ENCODE measurements at regions not wholly inside any gene's neighbourhood (a gene's known extent, or its start where the extent isn't known, plus 50 kb on each side); places are given as distances from the start of the nearest gene placed in this dataset.

DNA sequence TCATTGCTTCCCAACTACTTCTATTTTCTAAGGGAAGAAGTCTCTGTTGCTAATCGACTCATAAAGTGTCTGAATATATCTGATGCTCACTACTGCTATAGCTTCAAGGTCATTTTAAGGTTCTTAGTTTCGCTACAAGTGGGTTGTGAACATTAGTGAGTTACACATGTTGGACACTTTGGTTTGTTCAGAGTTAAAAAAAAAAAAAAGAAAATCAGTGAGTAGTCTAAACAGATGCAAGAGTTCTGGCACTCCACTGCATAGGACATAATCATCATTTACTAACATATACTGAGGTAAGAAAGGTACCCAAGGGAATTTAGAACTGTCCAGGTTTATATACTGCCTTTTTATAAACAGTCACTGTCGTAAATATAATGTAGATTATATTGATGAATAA lies 108.8 kb downstream of the KLF12 start:
- H3K27me3 ChIP-seq (ENCODE audit: insufficient read depth, low read length), result no peaks in the 10 kb centered on the region
- no peak overlapping the region for H3K4me3 ChIP-seq (replicated peaks in 1 of 2; ENCODE audit: low read depth in 1 of 2, low read length in 2 of 2)
- H3K4me1 ChIP-seq (ENCODE audit: control insufficient read depth in 1 of 2, insufficient read depth in 2 of 2, low read length in 2 of 2), result no peaks in the 10 kb centered on the region
- H3K4me2 ChIP-seq (ENCODE audit: low read length), result no peak overlapping the region
- POLR2A ChIA-PET, result no interaction called here
- H3K9me3 ChIP-seq (ENCODE audit: control insufficient read depth in 1 of 2, insufficient read depth in 1 of 2, low read depth in 1 of 2, low read length in 2 of 2), result no peaks in the 10 kb centered on the region
- CTCF ChIA-PET, result interaction anchor here (1.0 kb wide), 1 partner anchor 17 kb away, joined by 3 read pairs; no protein-coding TSS in a partner anchor
- DNase-seq (ENCODE audit: low read depth, low spot score) (no peak), ATAC-seq (no peak)
- no peak overlapping the region for H3K9ac ChIP-seq (ENCODE audit: low read length)
- H3K27ac ChIP-seq (ENCODE audit: low read depth, low read length), result no peak overlapping the region
- H3K79me2 ChIP-seq (ENCODE audit: insufficient read depth, low read length), result no peaks in the 10 kb centered on the region
- no TSS peak for BruUV-seq (replicated peaks)
- TF ChIP-seq EZH2 (IDR thresholded peaks at IDR 0.05) (no peak), ZNF274 (IDR thresholded peaks at IDR 0.05; ENCODE audit: low read depth, low read length) (no peak)
- TF ChIP-seq, protein P1, sequence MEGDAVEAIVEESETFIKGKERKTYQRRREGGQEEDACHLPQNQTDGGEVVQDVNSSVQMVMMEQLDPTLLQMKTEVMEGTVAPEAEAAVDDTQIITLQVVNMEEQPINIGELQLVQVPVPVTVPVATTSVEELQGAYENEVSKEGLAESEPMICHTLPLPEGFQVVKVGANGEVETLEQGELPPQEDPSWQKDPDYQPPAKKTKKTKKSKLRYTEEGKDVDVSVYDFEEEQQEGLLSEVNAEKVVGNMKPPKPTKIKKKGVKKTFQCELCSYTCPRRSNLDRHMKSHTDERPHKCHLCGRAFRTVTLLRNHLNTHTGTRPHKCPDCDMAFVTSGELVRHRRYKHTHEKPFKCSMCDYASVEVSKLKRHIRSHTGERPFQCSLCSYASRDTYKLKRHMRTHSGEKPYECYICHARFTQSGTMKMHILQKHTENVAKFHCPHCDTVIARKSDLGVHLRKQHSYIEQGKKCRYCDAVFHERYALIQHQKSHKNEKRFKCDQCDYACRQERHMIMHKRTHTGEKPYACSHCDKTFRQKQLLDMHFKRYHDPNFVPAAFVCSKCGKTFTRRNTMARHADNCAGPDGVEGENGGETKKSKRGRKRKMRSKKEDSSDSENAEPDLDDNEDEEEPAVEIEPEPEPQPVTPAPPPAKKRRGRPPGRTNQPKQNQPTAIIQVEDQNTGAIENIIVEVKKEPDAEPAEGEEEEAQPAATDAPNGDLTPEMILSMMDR (IDR thresholded peaks at IDR 0.05 in 2 of 3, conservative IDR thresholded peaks at IDR 0.05 in 1 of 3; ENCODE audit: borderline replicate concordance in 1 of 3, insufficient read depth in 1 of 3, low read depth in 2 of 3, low read length in 2 of 3), result no peak
- no peaks in the 10 kb centered on the region for H3K9me2 ChIP-seq (ENCODE audit: insufficient read depth)
- intact Hi-C loops (cut with micrococcal nuclease), result no loop called here
- H3K36me3 ChIP-seq (ENCODE audit: control insufficient read depth in 1 of 2, insufficient read depth in 2 of 2, low read length in 2 of 2), result no peaks in the 10 kb centered on the region
- H4K20me1 ChIP-seq (ENCODE audit: insufficient read depth), result no peaks in the 10 kb centered on the region
- RAD21 ChIA-PET (ENCODE audit: low non-redundant PET in 1 of 2, low total read pairs in 2 of 2, uncharacterized antibody in 2 of 2, unreplicated experiment in 2 of 2), result no interaction called here
- H2AFZ ChIP-seq (ENCODE audit: low read depth, low read length, poor library complexity, severe bottlenecking), result no peak overlapping the region

DNA sequence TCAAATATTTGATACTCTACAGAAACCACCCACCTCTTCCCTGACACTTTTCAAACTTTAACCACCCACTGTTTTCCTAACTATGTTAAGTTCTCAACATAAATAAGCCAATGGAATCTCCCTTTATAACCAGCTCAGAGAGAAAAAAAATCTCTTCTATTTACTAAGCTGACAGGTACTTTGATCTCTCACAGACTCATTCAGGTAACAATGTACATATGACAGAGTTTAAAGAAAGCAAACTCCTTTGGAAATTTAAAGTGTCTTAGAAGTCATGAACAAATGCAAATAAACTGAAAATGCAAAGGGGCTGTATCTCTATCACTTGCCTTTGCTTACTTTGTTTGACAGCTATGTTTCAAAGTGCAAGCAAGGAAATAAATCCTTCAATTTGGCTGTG lies 109.3 kb downstream of the KLF12 start:
- DNase-seq (ENCODE audit: low read depth, low spot score) (no peak), ATAC-seq (no peak)
- ChIA-PET CTCF (interaction anchor here (1.0 kb wide), 1 partner anchor 17 kb away, joined by 3 read pairs; no protein-coding TSS in a partner anchor), POLR2A (no interaction called here), RAD21 (ENCODE audit: low non-redundant PET in 1 of 2, low total read pairs in 2 of 2, uncharacterized antibody in 2 of 2, unreplicated experiment in 2 of 2) (no interaction called here)
- Histone ChIP-seq H3K9me3 (ENCODE audit: control insufficient read depth in 1 of 2, insufficient read depth in 1 of 2, low read depth in 1 of 2, low read length in 2 of 2) (no peaks in the 10 kb centered on the region), H3K27ac (ENCODE audit: low read depth, low read length) (no peak overlapping the region), H3K4me2 (ENCODE audit: low read length) (no peak overlapping the region), H2AFZ (ENCODE audit: low read depth, low read length, poor library complexity, severe bottlenecking) (no peak overlapping the region), H3K27me3 (ENCODE audit: insufficient read depth, low read length) (no peaks in the 10 kb centered on the region), H3K4me3 (replicated peaks in 1 of 2; ENCODE audit: low read depth in 1 of 2, low read length in 2 of 2) (no peak overlapping the region), H3K4me1 (ENCODE audit: control insufficient read depth in 1 of 2, insufficient read depth in 2 of 2, low read length in 2 of 2) (no peaks in the 10 kb centered on the region), H3K36me3 (ENCODE audit: control insufficient read depth in 1 of 2, insufficient read depth in 2 of 2, low read length in 2 of 2) (no peaks in the 10 kb centered on the region), H3K9ac (ENCODE audit: low read length) (no peak overlapping the region), H3K79me2 (ENCODE audit: insufficient read depth, low read length) (no peaks in the 10 kb centered on the region), H4K20me1 (ENCODE audit: insufficient read depth) (no peaks in the 10 kb centered on the region), H3K9me2 (ENCODE audit: insufficient read depth) (no peaks in the 10 kb centered on the region)
- intact Hi-C loops (cut with micrococcal nuclease), result no loop called here
- BruUV-seq (replicated peaks), result no TSS peak
- no peak for TF ChIP-seq ELF1 (IDR thresholded peaks at IDR 0.05; ENCODE audit: borderline replicate concordance, low read depth)
- TF ChIP-seq, protein P2, sequence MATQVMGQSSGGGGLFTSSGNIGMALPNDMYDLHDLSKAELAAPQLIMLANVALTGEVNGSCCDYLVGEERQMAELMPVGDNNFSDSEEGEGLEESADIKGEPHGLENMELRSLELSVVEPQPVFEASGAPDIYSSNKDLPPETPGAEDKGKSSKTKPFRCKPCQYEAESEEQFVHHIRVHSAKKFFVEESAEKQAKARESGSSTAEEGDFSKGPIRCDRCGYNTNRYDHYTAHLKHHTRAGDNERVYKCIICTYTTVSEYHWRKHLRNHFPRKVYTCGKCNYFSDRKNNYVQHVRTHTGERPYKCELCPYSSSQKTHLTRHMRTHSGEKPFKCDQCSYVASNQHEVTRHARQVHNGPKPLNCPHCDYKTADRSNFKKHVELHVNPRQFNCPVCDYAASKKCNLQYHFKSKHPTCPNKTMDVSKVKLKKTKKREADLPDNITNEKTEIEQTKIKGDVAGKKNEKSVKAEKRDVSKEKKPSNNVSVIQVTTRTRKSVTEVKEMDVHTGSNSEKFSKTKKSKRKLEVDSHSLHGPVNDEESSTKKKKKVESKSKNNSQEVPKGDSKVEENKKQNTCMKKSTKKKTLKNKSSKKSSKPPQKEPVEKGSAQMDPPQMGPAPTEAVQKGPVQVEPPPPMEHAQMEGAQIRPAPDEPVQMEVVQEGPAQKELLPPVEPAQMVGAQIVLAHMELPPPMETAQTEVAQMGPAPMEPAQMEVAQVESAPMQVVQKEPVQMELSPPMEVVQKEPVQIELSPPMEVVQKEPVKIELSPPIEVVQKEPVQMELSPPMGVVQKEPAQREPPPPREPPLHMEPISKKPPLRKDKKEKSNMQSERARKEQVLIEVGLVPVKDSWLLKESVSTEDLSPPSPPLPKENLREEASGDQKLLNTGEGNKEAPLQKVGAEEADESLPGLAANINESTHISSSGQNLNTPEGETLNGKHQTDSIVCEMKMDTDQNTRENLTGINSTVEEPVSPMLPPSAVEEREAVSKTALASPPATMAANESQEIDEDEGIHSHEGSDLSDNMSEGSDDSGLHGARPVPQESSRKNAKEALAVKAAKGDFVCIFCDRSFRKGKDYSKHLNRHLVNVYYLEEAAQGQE (IDR thresholded peaks at IDR 0.05; ENCODE audit: low read depth), result no peak
- TF ChIP-seq CBX3 (IDR thresholded peaks at IDR 0.05; ENCODE audit: low read depth), result no peak
- TF ChIP-seq EZH2 (IDR thresholded peaks at IDR 0.05), result no peak
- TF ChIP-seq POLR2AphosphoS5 (IDR thresholded peaks at IDR 0.05; ENCODE audit: low read depth, low read length), result no peak
- TF ChIP-seq POLR2A (IDR thresholded peaks at IDR 0.05; ENCODE audit: borderline replicate concordance, extremely low read depth, insufficient read depth, insufficient read length), result no peak
- TF ChIP-seq, protein P3, sequence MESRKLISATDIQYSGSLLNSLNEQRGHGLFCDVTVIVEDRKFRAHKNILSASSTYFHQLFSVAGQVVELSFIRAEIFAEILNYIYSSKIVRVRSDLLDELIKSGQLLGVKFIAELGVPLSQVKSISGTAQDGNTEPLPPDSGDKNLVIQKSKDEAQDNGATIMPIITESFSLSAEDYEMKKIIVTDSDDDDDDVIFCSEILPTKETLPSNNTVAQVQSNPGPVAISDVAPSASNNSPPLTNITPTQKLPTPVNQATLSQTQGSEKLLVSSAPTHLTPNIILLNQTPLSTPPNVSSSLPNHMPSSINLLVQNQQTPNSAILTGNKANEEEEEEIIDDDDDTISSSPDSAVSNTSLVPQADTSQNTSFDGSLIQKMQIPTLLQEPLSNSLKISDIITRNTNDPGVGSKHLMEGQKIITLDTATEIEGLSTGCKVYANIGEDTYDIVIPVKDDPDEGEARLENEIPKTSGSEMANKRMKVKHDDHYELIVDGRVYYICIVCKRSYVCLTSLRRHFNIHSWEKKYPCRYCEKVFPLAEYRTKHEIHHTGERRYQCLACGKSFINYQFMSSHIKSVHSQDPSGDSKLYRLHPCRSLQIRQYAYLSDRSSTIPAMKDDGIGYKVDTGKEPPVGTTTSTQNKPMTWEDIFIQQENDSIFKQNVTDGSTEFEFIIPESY (IDR thresholded peaks at IDR 0.05; ENCODE audit: extremely low read depth, insufficient replicate concordance, low read length), result no peak
- no peak for TF ChIP-seq TCF7L2 (IDR thresholded peaks at IDR 0.05; ENCODE audit: borderline replicate concordance, extremely low read depth, insufficient read depth, insufficient read length)

All from HCT116 (cell line).